Activated T-cell treated with anti-CD3 and anti-CD28 coated beads, Interleukin-2, amount 50 U/mL, for 72 hours (primary cell): ENCODE measurements at regions not wholly inside any gene's neighbourhood (a gene's known extent, or its start where the extent isn't known, plus 50 kb on each side); places are given as distances from the start of the nearest gene placed in this dataset.
"Not testable (repeated sequence)": the region's sequence is repeated elsewhere in the genome, so short reads cannot be mapped to it uniquely, and the experiment has no call there.

Experiments
- ATAC-seq, 2 donors: fragments of 150-1000 bp; cut with Tn5 transposase; replicated peaks in 1 of 2; 2 replicates each; pipeline ENCODE4 v1.10.0; 2021; ENCODE audit warnings: moderate library complexity in 2 of 2, mild to moderate bottlenecking in 1 of 2
- DNase-seq, 2 donors: peaks; one replicate each; pipeline ENCODE4 v3.0.0; 2021 to 2022; ENCODE audit warnings: mixed read lengths in 1 of 2
- H3K27ac Mint-ChIP-seq: one replicate; pipeline ENCODE4 v1.8.0; 2022; ENCODE audit warnings: mild to moderate bottlenecking, moderate library complexity, mixed read lengths
- H3K27me3 Mint-ChIP-seq: one replicate; pipeline ENCODE4 v1.8.0; 2022; ENCODE audit warnings: low read depth, mixed read lengths
- H3K36me3 Mint-ChIP-seq, 2 donors: one replicate each; pipeline ENCODE4 v1.8.0; 2022; ENCODE audit warnings: mixed read lengths in 2 of 2, mild to moderate bottlenecking in 1 of 2; ENCODE audit not compliant: insufficient read depth in 2 of 2
- H3K4me1 Mint-ChIP-seq: one replicate; pipeline ENCODE4 v1.8.0; 2022; ENCODE audit warnings: low read depth, mixed read lengths
- H3K4me3 Mint-ChIP-seq, 2 donors: one replicate each; pipeline ENCODE4 v1.8.0; 2022; ENCODE audit warnings: mild to moderate bottlenecking in 2 of 2, mixed read lengths in 2 of 2, moderate library complexity in 2 of 2
- H3K9me3 Mint-ChIP-seq, 2 donors: one replicate each; pipeline ENCODE4 v1.8.0; 2022; ENCODE audit warnings: mixed read lengths in 2 of 2

GRCh38 chrX:80590992-80591391 lies 170.7 kb downstream of the TENT5D start:
- not testable (repeated sequence) for H3K9me3 Mint-ChIP-seq, DNase-seq, H3K27ac Mint-ChIP-seq, ATAC-seq, H3K4me1 Mint-ChIP-seq, H3K4me3 Mint-ChIP-seq, H3K36me3 Mint-ChIP-seq
- H3K27me3 Mint-ChIP-seq: peaks cover 18% of the 10 kb centered on the region

DNA sequence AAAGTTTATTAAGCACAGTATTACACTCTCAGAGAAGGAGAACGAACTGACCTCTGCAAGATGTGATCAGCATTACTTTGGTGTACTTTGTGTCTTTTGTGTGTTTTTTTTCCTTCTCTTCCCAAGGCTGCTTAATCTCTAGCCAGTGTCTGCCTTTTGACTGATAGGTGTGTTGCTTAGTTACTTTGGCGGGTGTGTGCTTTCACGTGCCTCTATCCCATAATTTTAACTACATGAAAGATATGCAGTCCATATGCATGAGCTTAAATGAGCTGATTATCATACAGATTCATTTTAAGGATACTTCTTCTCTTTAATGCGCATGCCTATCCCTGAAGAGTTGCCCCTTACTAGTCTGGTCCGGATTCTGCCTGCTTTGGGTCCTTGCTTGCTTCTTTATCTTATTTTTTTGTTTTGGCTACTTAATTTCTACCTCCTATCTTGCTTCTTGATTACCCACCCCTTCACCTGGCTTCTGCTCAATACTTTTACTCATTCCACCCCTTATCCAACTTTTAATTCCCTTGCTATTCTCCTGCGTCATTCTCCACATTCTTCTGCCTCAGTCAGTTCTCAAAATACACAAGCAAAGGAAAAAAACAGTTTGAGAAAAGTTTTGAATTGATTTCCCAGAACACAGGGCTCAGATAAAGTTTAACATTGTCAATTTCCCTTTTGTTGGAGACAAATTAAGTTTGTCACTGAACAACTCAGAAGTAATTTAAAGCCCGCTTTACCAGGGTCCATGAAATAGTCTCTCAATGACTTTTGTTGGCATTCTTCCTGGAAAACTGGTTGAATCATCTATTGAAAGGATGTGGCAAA lies 182.0 kb downstream of the TENT5D start:
- Mint-ChIP-seq H3K4me3 (no peak overlapping the region), H3K36me3 (no peaks in the 10 kb centered on the region), H3K27ac (no peak overlapping the region), H3K9me3 (peaks cover 0 to under 1% of the 10 kb centered on the region in 2 donors), H3K4me1 (no peaks in the 10 kb centered on the region), H3K27me3 (peaks cover 7% of the 10 kb centered on the region)
- DNase-seq: no peak
- no peak for ATAC-seq
